ENCODE measurements at regions not wholly inside any gene's neighbourhood (a gene's known extent, or its start where the extent isn't known, plus 50 kb on each side); places are given as distances from the start of the nearest gene placed in this dataset.
"Not testable (repeated sequence)": the region's sequence is repeated elsewhere in the genome, so short reads cannot be mapped to it uniquely, and the experiment has no call there.

GRCh38 chr9:84054341-84055010 lies 73.9 kb downstream of the RMI1 start:
- Histone ChIP-seq H3K9ac (ENCODE audit: low read length) (no peak overlapping the region), H3K36me3 (ENCODE audit: insufficient read depth, low read length) (no peaks in the 10 kb centered on the region), H3K9me3 (ENCODE audit: low read length) (no peaks in the 10 kb centered on the region), H3K27me3 (ENCODE audit: control insufficient read depth in 1 of 2, insufficient read depth in 2 of 2, low read length in 2 of 2) (no peaks in the 10 kb centered on the region), H3K4me3 (ENCODE audit: low read depth in 1 of 2, low read length in 2 of 2) (no peak overlapping the region), H3K27ac (ENCODE audit: low read depth, low read length) (no peak overlapping the region), H3K4me1 (ENCODE audit: insufficient read depth, low read length) (no peaks in the 10 kb centered on the region)

DNA sequence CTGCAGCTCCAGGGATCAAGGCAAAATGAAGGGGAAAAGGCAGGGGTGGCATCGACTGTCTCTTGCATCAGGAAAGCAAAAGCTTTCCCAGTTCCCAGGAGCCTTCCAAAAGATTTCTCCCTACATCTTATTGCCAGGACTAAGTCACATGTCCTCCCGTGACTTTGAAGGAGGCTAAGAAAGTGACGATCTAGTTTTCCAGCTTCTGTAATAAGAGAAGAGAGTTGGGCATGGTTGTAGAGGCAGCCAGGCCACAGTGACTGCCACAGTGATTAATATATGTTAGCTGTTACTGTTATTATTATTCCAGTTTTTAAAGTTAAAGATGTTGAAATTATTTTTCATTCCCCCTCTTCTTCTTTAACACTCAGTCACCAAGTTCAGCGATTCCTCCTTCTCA lies 77.1 kb downstream of the RMI1 start:
- peaks cover 9% of the 10 kb centered on the region for H3K4me1 ChIP-seq (ENCODE audit: insufficient read depth, low read length)
- no peaks in the 10 kb centered on the region for H3K27me3 ChIP-seq (ENCODE audit: control insufficient read depth in 1 of 2, insufficient read depth in 2 of 2, low read length in 2 of 2)
- no peak overlapping the region for H3K27ac ChIP-seq (ENCODE audit: low read depth, low read length)

DNA sequence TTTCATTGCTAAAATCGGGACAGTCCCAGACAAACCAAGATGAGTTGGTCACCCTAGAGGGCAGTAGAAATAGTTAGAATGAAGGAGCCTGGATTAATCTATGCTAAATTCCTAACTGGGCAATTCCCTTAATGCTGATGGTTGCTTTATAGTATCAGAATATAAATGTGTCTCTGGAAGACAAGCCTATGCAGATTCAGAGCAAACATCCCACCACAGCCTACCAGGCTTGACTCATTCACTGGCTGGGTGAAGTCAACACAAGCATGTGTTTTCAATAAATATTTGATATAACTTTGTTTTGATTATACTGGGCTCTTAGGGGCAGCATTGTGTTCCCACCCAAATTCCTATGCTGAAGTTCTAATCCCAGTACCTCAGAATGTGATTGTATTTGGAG lies 79.3 kb downstream of the RMI1 start:
- Histone ChIP-seq H3K4me1 (ENCODE audit: insufficient read depth, low read length) (peaks cover 9% of the 10 kb centered on the region), H3K36me3 (ENCODE audit: insufficient read depth, low read length) (no peaks in the 10 kb centered on the region), H3K4me3 (ENCODE audit: low read depth in 1 of 2, low read length in 2 of 2) (no peak overlapping the region), H3K27ac (ENCODE audit: low read depth, low read length) (no peak overlapping the region), H3K9ac (ENCODE audit: low read length) (no peak overlapping the region), H3K27me3 (ENCODE audit: control insufficient read depth in 1 of 2, insufficient read depth in 2 of 2, low read length in 2 of 2) (no peaks in the 10 kb centered on the region), H3K9me3 (ENCODE audit: low read length) (no peaks in the 10 kb centered on the region)

More for the DNA sequence above, 77.1 kb downstream of the RMI1 start:
- Histone ChIP-seq H3K9me3 (ENCODE audit: low read length) (no peaks in the 10 kb centered on the region), H3K36me3 (ENCODE audit: insufficient read depth, low read length) (no peaks in the 10 kb centered on the region), H3K4me3 (ENCODE audit: low read depth in 1 of 2, low read length in 2 of 2) (no peak overlapping the region), H3K9ac (ENCODE audit: low read length) (no peak overlapping the region)

GRCh38 chr9:84061613-84062193 lies 81.1 kb downstream of the RMI1 start:
- Histone ChIP-seq H3K4me3 (ENCODE audit: low read depth in 1 of 2, low read length in 2 of 2) (no peak overlapping the region), H3K36me3 (ENCODE audit: insufficient read depth, low read length) (no peaks in the 10 kb centered on the region), H3K9me3 (ENCODE audit: low read length) (no peaks in the 10 kb centered on the region), H3K4me1 (ENCODE audit: insufficient read depth, low read length) (peaks cover 9% of the 10 kb centered on the region), H3K27ac (ENCODE audit: low read depth, low read length) (no peak overlapping the region), H3K27me3 (ENCODE audit: control insufficient read depth in 1 of 2, insufficient read depth in 2 of 2, low read length in 2 of 2) (no peaks in the 10 kb centered on the region), H3K9ac (ENCODE audit: low read length) (no peak overlapping the region)

GRCh38 chr9:84062538-84062937 lies 81.9 kb downstream of the RMI1 start:
- Histone ChIP-seq H3K27me3 (ENCODE audit: control insufficient read depth in 1 of 2, insufficient read depth in 2 of 2, low read length in 2 of 2) (no peaks in the 10 kb centered on the region), H3K9me3 (ENCODE audit: low read length) (no peaks in the 10 kb centered on the region), H3K4me1 (ENCODE audit: insufficient read depth, low read length) (peaks cover 9% of the 10 kb centered on the region), H3K4me3 (ENCODE audit: low read depth in 1 of 2, low read length in 2 of 2) (no peak overlapping the region), H3K27ac (ENCODE audit: low read depth, low read length) (no peak overlapping the region), H3K9ac (ENCODE audit: low read length) (no peak overlapping the region), H3K36me3 (ENCODE audit: insufficient read depth, low read length) (no peaks in the 10 kb centered on the region)

DNA sequence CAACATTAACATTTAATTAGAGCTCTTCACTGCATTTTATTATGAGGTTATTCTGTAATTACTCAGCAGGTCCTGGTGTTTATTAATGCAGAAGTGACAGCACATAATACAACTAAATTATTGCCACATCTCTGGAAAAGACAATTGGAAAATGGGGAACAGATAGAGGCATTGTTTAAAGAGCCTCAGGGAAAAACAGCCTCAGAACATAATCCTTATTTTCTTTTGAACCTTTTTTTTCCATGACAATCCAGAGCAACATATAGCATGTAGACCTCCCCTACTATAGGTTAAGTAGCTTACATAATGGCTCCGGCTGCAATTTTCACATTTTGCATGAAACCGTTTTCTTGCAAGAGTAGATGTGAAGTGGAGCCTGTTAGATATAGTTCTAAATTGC lies 87.2 kb downstream of the RMI1 start:
- Histone ChIP-seq H3K27ac (ENCODE audit: low read depth, low read length) (no peak overlapping the region), H3K9me3 (ENCODE audit: low read length) (no peaks in the 10 kb centered on the region), H3K36me3 (ENCODE audit: insufficient read depth, low read length) (no peaks in the 10 kb centered on the region), H3K4me1 (ENCODE audit: insufficient read depth, low read length) (no peaks in the 10 kb centered on the region), H3K4me3 (ENCODE audit: low read depth in 1 of 2, low read length in 2 of 2) (no peak overlapping the region), H3K9ac (ENCODE audit: low read length) (no peak overlapping the region), H3K27me3 (ENCODE audit: control insufficient read depth in 1 of 2, insufficient read depth in 2 of 2, low read length in 2 of 2) (no peaks in the 10 kb centered on the region)

DNA sequence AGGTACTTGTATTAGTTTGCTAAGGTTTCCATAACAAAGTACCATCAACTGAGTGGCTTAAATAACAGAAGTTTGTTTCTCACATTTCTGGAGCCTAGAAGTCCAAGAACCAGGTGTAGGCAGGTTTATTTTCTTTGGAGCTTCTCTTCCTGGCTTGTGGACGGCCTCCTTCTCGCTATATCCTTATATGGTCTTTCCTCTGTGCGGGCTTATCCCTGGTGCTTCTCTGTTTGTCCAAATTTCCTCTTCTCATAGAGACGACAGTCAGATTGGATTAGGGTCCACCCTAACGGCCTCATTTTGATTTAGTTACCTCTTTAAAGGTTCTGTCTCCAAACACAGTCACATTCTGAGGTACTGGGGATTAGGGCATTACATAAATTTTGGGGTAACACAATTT lies 88.3 kb downstream of the RMI1 start:
- Histone ChIP-seq H3K36me3 (ENCODE audit: insufficient read depth, low read length) (no peaks in the 10 kb centered on the region), H3K9me3 (ENCODE audit: low read length) (no peaks in the 10 kb centered on the region), H3K27ac (ENCODE audit: low read depth, low read length) (no peak overlapping the region), H3K9ac (ENCODE audit: low read length) (no peak overlapping the region), H3K27me3 (ENCODE audit: control insufficient read depth in 1 of 2, insufficient read depth in 2 of 2, low read length in 2 of 2) (no peaks in the 10 kb centered on the region), H3K4me1 (ENCODE audit: insufficient read depth, low read length) (no peaks in the 10 kb centered on the region), H3K4me3 (ENCODE audit: low read depth in 1 of 2, low read length in 2 of 2) (no peak overlapping the region)

DNA sequence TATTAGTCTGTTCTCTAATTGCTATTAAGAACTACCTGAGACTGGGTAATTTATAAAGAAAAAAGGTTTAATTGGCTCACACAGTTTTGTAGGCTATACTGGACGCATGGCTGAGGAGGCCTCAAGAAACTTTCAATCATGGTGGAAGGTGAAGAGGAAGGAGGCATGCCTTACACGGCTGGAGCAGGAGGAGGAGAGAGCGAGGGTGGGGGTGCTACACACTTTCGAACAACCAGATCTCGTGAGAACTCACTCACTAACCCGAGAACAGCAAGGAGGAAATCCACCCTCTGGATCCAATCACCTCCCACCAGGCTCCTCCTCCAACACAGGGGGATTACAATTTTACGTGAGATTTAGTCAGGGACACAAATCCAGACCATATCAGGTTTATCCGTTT lies 90.0 kb downstream of the RMI1 start:
- no peak overlapping the region for H3K27ac ChIP-seq (ENCODE audit: low read depth, low read length)
- no peaks in the 10 kb centered on the region for H3K36me3 ChIP-seq (ENCODE audit: insufficient read depth, low read length)
- no peak overlapping the region for H3K4me3 ChIP-seq (ENCODE audit: low read depth in 1 of 2, low read length in 2 of 2)
- no peaks in the 10 kb centered on the region for H3K4me1 ChIP-seq (ENCODE audit: insufficient read depth, low read length)
- no peaks in the 10 kb centered on the region for H3K27me3 ChIP-seq (ENCODE audit: control insufficient read depth in 1 of 2, insufficient read depth in 2 of 2, low read length in 2 of 2)
- H3K9me3 ChIP-seq (ENCODE audit: low read length), result no peaks in the 10 kb centered on the region
- H3K9ac ChIP-seq (ENCODE audit: low read length), result no peak overlapping the region

DNA sequence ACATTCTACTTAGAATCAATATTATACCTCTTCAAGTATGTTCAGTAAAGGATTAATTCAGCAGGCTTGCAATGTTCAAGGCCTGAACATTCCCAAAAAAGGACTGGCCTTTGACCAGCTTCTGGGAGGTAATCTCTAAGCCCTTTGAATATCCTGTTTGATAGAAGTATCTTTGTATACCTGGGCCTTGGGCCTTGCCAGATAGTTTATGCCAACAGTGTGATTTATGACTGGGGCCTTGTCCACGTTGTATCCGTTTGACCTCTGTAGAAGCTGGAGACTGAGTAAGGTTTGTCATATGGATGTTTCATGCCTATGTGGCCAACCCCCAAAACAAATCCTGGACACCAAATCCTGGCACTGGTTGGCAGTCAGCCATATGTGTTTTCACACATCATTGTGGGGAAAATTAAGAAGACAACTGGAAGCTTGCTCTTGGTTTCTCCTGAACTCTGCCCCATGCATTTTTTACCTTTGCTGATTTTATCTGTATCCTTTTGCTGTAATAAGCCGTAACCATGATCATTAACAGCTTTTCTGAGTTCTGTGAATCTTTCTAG lies 92.1 kb downstream of the RMI1 start:
- Histone ChIP-seq H3K4me3 (ENCODE audit: low read depth in 1 of 2, low read length in 2 of 2) (no peak overlapping the region), H3K9ac (ENCODE audit: low read length) (no peak overlapping the region), H3K27ac (ENCODE audit: low read depth, low read length) (no peak overlapping the region), H3K27me3 (ENCODE audit: control insufficient read depth in 1 of 2, insufficient read depth in 2 of 2, low read length in 2 of 2) (no peaks in the 10 kb centered on the region), H3K36me3 (ENCODE audit: insufficient read depth, low read length) (no peaks in the 10 kb centered on the region), H3K9me3 (ENCODE audit: low read length) (no peaks in the 10 kb centered on the region), H3K4me1 (ENCODE audit: insufficient read depth, low read length) (no peaks in the 10 kb centered on the region)

DNA sequence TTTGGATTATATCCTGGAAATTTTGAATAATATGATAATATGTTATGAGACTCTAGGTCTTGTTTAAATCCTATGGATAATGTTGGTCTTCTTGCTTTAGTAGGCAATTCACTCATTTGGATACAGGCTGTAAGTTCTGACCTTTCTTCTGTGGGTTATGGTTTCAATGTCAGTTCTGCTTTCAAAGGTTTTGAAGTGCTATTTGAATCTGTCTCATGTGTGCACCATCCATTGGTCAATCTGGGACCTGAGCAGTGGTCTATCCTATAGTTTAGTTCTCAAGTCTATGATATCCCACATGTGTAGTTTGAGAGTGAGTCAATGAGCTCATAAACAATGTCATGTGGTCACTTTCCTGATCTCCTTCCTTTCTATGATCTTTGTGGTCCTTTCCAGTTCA lies 94.4 kb downstream of the RMI1 start:
- no peak overlapping the region for H3K4me3 ChIP-seq (ENCODE audit: low read depth in 1 of 2, low read length in 2 of 2)
- no peak overlapping the region for H3K27ac ChIP-seq (ENCODE audit: low read depth, low read length)
- no peaks in the 10 kb centered on the region for H3K36me3 ChIP-seq (ENCODE audit: insufficient read depth, low read length)
- no peaks in the 10 kb centered on the region for H3K9me3 ChIP-seq (ENCODE audit: low read length)
- H3K4me1 ChIP-seq (ENCODE audit: insufficient read depth, low read length), result no peaks in the 10 kb centered on the region
- no peaks in the 10 kb centered on the region for H3K27me3 ChIP-seq (ENCODE audit: control insufficient read depth in 1 of 2, insufficient read depth in 2 of 2, low read length in 2 of 2)
- H3K9ac ChIP-seq (ENCODE audit: low read length), result no peak overlapping the region

GRCh38 chr9:84076384-84076783 lies 95.8 kb downstream of the RMI1 start:
- no peak overlapping the region for H3K4me3 ChIP-seq (ENCODE audit: low read depth in 1 of 2, low read length in 2 of 2)
- no peaks in the 10 kb centered on the region for H3K4me1 ChIP-seq (ENCODE audit: insufficient read depth, low read length)
- no peaks in the 10 kb centered on the region for H3K27me3 ChIP-seq (ENCODE audit: control insufficient read depth in 1 of 2, insufficient read depth in 2 of 2, low read length in 2 of 2)
- no peak overlapping the region for H3K9ac ChIP-seq (ENCODE audit: low read length)
- H3K27ac ChIP-seq (ENCODE audit: low read depth, low read length), result no peak overlapping the region
- H3K9me3 ChIP-seq (ENCODE audit: low read length), result no peaks in the 10 kb centered on the region
- no peaks in the 10 kb centered on the region for H3K36me3 ChIP-seq (ENCODE audit: insufficient read depth, low read length)

DNA sequence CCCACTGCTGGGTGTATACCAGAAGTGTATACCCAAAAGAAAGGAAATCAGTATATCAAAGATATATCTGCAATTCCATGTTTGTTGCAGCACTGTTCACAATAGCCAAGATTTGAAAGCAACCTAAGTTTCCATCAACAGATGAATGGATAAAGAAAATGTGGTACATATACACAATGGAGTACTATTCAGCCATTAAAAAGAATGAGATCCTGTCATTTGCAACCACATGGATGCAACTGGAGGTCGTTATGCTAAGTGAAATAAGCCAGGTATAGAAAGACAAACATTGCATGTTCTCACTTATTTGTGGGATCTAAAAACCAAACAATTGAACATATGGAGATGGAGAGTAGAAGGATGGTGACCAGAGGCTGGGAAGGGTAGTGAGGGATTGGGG lies 97.2 kb downstream of the RMI1 start:
- H3K27ac ChIP-seq (ENCODE audit: low read depth, low read length); H3K36me3 ChIP-seq (ENCODE audit: insufficient read depth, low read length); H3K27me3 ChIP-seq (ENCODE audit: control insufficient read depth in 1 of 2, insufficient read depth in 2 of 2, low read length in 2 of 2); H3K4me3 ChIP-seq (ENCODE audit: low read depth in 1 of 2, low read length in 2 of 2); H3K4me1 ChIP-seq (ENCODE audit: insufficient read depth, low read length); H3K9me3 ChIP-seq (ENCODE audit: low read length); H3K9ac ChIP-seq (ENCODE audit: low read length): not testable (repeated sequence)
